GM18505 (cell line): ENCODE measurements at regions not wholly inside any gene's neighbourhood (a gene's known extent, or its start where the extent isn't known, plus 50 kb on each side); places are given as distances from the start of the nearest gene placed in this dataset.
"Not testable (repeated sequence)": the region's sequence is repeated elsewhere in the genome, so short reads cannot be mapped to it uniquely, and the experiment has no call there.

ENCODE experiments used
- ATAC-seq: cut with Tn5 transposase; IDR thresholded peaks from one replicate; pipeline ENCODE4 v1.9.1; 2021; ENCODE audit not compliant: unreplicated experiment
- POLR2A ChIP-seq: IDR thresholded peaks from 4 replicates; pipeline ENCODE4 v1.6.1; 2011; ENCODE audit warnings: borderline replicate concordance; ENCODE audit not compliant: insufficient read depth, insufficient read length; ENCODE audit errors: extremely low read depth

- TF ChIP-seq POLR2A = no peak
- no peak for ATAC-seq
These were observed 477.1 kb upstream of the NR5A2 start for GRCh38 chr1:199550199-199551065.

- no peak for ATAC-seq
- TF ChIP-seq POLR2A = no peak
These were observed 475.4 kb upstream of the NR5A2 start for GRCh38 chr1:199551967-199552565.

- ATAC-seq = no peak
- TF ChIP-seq POLR2A = no peak
These were observed 474.4 kb upstream of the NR5A2 start for GRCh38 chr1:199553104-199553503.

GRCh38 chr1:199561334-199561733 is 466.2 kb upstream of the NR5A2 start:
- no peak for TF ChIP-seq POLR2A
- ATAC-seq = no peak

GRCh38 chr1:199573047-199573446 is 454.5 kb upstream of the NR5A2 start:
- TF ChIP-seq POLR2A = no peak
- ATAC-seq = no peak

DNA sequence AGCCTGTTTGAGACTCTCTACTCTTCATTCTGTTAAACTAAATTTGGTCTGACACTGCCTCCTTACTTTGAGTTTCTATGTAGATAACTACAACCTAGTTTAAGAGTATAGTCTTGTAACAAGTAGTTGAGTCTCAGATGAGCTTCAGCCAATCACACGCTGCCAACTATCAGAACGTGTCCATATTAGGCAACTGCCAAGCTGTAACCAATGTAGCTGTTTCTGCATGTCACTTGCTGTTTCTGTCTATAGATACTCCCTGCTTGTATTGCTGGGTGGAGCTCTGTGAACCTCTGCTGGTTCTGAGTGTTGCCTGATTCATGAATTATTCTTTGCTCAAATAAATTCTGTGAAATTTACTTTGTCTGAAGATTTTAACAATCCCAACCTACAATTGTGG is 452.6 kb upstream of the NR5A2 start:
- TF ChIP-seq POLR2A = no peak
- ATAC-seq = no peak

DNA sequence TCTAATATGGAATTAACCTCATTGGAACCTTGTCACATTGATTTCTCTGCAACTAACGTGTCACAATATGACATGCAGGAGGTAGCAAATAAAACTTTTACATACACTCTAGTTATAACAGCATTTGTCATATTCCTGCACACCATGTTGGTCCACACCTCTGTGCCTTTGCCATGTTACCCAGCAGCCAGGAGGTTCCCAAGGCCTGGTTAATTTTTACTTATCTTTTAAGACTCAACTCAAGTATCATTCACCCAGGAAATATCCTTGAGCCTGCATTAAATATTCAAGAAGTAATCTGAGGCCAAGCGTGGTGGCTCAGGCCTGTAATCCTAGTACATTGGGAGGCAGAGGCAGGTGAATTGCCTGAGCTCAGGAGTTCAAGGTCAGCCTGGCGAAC is 447.2 kb upstream of the NR5A2 start:
- ATAC-seq = no peak
- no peak for TF ChIP-seq POLR2A

- TF ChIP-seq POLR2A = no peak
- ATAC-seq = no peak
These were observed 442.1 kb upstream of the NR5A2 start for GRCh38 chr1:199585392-199585791.

GRCh38 chr1:199590708-199591107 is 436.8 kb upstream of the NR5A2 start:
- peak; percentile 92 for ATAC-seq

GRCh38 chr1:199591468-199591867 is 436.0 kb upstream of the NR5A2 start:
- no peak for ATAC-seq
- TF ChIP-seq POLR2A = no peak

More at GRCh38 chr1:199590708-199591107, 436.8 kb upstream of the NR5A2 start:
- no peak for TF ChIP-seq POLR2A

- no peak for TF ChIP-seq POLR2A
- no peak for ATAC-seq
These were observed 434.0 kb upstream of the NR5A2 start for GRCh38 chr1:199593475-199593874.

GRCh38 chr1:199596448-199596847 is 431.1 kb upstream of the NR5A2 start:
- not testable (repeated sequence) for ATAC-seq

- TF ChIP-seq POLR2A = no peak
- ATAC-seq = no peak
These were observed 430.4 kb upstream of the NR5A2 start for GRCh38 chr1:199597152-199597551.

GRCh38 chr1:199608414-199608813 is 419.1 kb upstream of the NR5A2 start:
- no peak for TF ChIP-seq POLR2A

GRCh38 chr1:199612976-199613774 is 414.3 kb upstream of the NR5A2 start:
- no peak for ATAC-seq
- TF ChIP-seq POLR2A = no peak

More at GRCh38 chr1:199608414-199608813, 419.1 kb upstream of the NR5A2 start:
- ATAC-seq = no peak
